K562 (cell line): ENCODE measurements at regions not wholly inside any gene's neighbourhood (a gene's known extent, or its start where the extent isn't known, plus 50 kb on each side); places are given as distances from the start of the nearest gene placed in this dataset.

Source experiments
- ATAC-seq: fragments of 200-7000 bp; cut with Tn5 transposase; 3 replicates; pipeline ENCODE4 v1.9.1; 2020; ENCODE audit warnings: moderate library complexity
- BruUV-seq: library from RNA; stranded (reverse); fragments of 400-500 nt; replicated peaks from 2 replicates; lab custom pipeline; 2021; lab: Mats Ljungman, UMichigan
- CTCF ChIA-PET: fragments of 300-600 bp; formaldehyde crosslinking; extraction: SDS; loops from one replicate; lab custom pipeline; 2021; ENCODE audit warnings: low intra/inter-chr PET ratio; lab: Yijun Ruan, JAX
- POLR2A ChIA-PET: fragments of 300-600, 350-650 bp; sonication (Branson Sonifier 250); formaldehyde crosslinking; extraction: SDS; loops from one replicate; lab custom pipeline; 2021; ENCODE audit warnings: antibody characterized with exemption, inconsistent platforms; lab: Yijun Ruan, JAX
- DNase-seq, 4 experiments: peaks; one replicate each; pipeline versions ENCODE4 v3.0.0 to v3.0.0-alpha.2; 2011 to 2018; ENCODE audit warnings: low spot score in 3 of 4, mixed read lengths in 3 of 4; ENCODE audit errors: extremely low read depth in 1 of 4
- FAIRE-seq: peaks from 2 replicates; lab custom pipeline; 2011; peaks lifted over from hg19 to GRCh38; lab: Jason Lieb, UNC
- H2AFZ ChIP-seq: 2 replicates; pipeline ENCODE4 v1.6.0; 2011; ENCODE audit warnings: low read depth, low read length, control low read depth, inconsistent platforms
- H3K27ac ChIP-seq: fragments of 200-600 bp; 3 replicates; pipeline ENCODE4 v1.8.0; 2011; ENCODE audit warnings: low read depth, mild to moderate bottlenecking, control low read depth, inconsistent platforms, low read length, moderate library complexity, mixed read lengths; ENCODE audit errors: extremely low read depth
- H3K27me3 ChIP-seq, 2 experiments: fragments of 300-600 bp in 1 of 2; 2 replicates in 1 of 2; 3 replicates in 1 of 2; pipeline versions ENCODE4 v1.6.0 to v1.8.0; 2011; ENCODE audit warnings: inconsistent platforms in 2 of 2, low read length in 2 of 2, mild to moderate bottlenecking in 1 of 2, mixed read lengths in 1 of 2, moderate library complexity in 1 of 2; ENCODE audit not compliant: control insufficient read depth in 2 of 2, insufficient read depth in 2 of 2
- H3K36me3 ChIP-seq: fragments of 300-600 bp; 3 replicates; pipeline ENCODE4 v1.8.0; 2011; ENCODE audit warnings: mild to moderate bottlenecking, low read length, inconsistent platforms; ENCODE audit not compliant: control insufficient read depth, insufficient read depth
- H3K4me1 ChIP-seq, 2 experiments: fragments of 200-600 bp in 1 of 2; replicated peaks in 1 of 2; 2 replicates in 1 of 2; 3 replicates in 1 of 2; pipeline versions ENCODE4 v1.5.1 to v1.8.0; 2011; ENCODE audit warnings: inconsistent platforms in 2 of 2, low read length in 2 of 2, mild to moderate bottlenecking in 1 of 2, mixed read lengths in 1 of 2, moderate library complexity in 1 of 2; ENCODE audit not compliant: control insufficient read depth in 2 of 2, insufficient read depth in 2 of 2
- H3K4me2 ChIP-seq: 2 replicates; pipeline ENCODE4 v1.6.1; 2011; ENCODE audit warnings: low read length, control low read depth, inconsistent platforms, mixed read lengths; ENCODE audit not compliant: insufficient read depth
- H3K4me3 ChIP-seq: fragments of 200-600 bp; sonication (generic), shearing (Covaris generic); 2 replicates; pipeline ENCODE4 v1.5.1; 2016; ENCODE audit warnings: control low read depth, inconsistent platforms
- H3K79me2 ChIP-seq: fragments of 200-600 bp; 3 replicates; pipeline ENCODE4 v1.8.0; 2011; ENCODE audit warnings: low read length, inconsistent platforms; ENCODE audit not compliant: control insufficient read depth, insufficient read depth
- H3K9ac ChIP-seq, 2 experiments: 2 replicates each; pipeline versions ENCODE4 v1.6.0 to v1.6.1; 2011; ENCODE audit warnings: low read depth in 2 of 2, low read length in 2 of 2, control low read depth in 1 of 2, inconsistent platforms in 1 of 2, mild to moderate bottlenecking in 1 of 2, mixed read lengths in 1 of 2; ENCODE audit not compliant: insufficient read depth in 1 of 2
- H3K9me1 ChIP-seq: one replicate; pipeline ENCODE4 v1.6.0; 2011; ENCODE audit warnings: inconsistent platforms, mild to moderate bottlenecking, low read length, moderate library complexity; ENCODE audit not compliant: control insufficient read depth, insufficient read depth
- H3K9me3 ChIP-seq: replicated peaks from 2 replicates; pipeline ENCODE4 v1.5.1; 2011; ENCODE audit warnings: low read depth, low read length, inconsistent platforms; ENCODE audit not compliant: control insufficient read depth, insufficient read depth
- H4K20me1 ChIP-seq: replicated peaks from 2 replicates; pipeline ENCODE4 v1.6.1; 2011; ENCODE audit warnings: low read length, inconsistent platforms, mixed read lengths; ENCODE audit not compliant: control insufficient read depth, insufficient read depth
- RBM34 ChIP-seq: fragments of 200-400 bp; formaldehyde crosslinking; IDR thresholded peaks from 2 replicates; pipeline ENCODE4 v1.6.1; 2018; ENCODE audit warnings: low read length, borderline replicate concordance; ENCODE audit not compliant: insufficient read depth
- VEZF1 ChIP-seq: fragments of 200-800 bp; sonication (Bioruptor generic); IDR thresholded peaks from 2 replicates; pipeline ENCODE4 v1.6.1; 2017; ENCODE audit warnings: missing genetic modification characterization, missing compliant biosample characterization
- WGBS: fragments of 100-300 bp; shearing (Covaris generic); methylation state at CpG from one replicate; pipeline ENCODE4 v1.1.6; 2016; ENCODE audit warnings: low coverage, mixed read lengths; ENCODE audit not compliant: insufficient coverage; ENCODE audit errors: missing lambda C conversion rate; 5-methylcytosine and 5-hydroxymethylcytosine counted together
- in situ Hi-C: fragments of 300-500 bp; cut with MboI; formaldehyde crosslinking; loops from 4 replicates; pipeline ENCODE4 v1.15.0; 2018; ENCODE audit warnings: inconsistent platforms, mixed read lengths
- intact Hi-C: fragments of 100-400 bp; cut with micrococcal nuclease; formaldehyde crosslinking; loops from 2 replicates; pipeline ENCODE4 v1.14.2; 2022

GRCh38 chr11:43578346-43579170 lies 102.0 kb upstream of the HSD17B12 start:
- intact Hi-C loops, result loop anchor here (5.0 to 10.0 kb wide), 3 partner anchors 224 to 274 kb away; partner anchors contain the start of gene API5
- Histone ChIP-seq H3K4me1 (peaks cover 0 to 26% of the 10 kb centered on the region in 2 experiments; a peak in 3 of 5 replicates), H3K9me3 (no peaks in the 10 kb centered on the region), H3K4me3 (peak overlapping the region; percentile 47; the same call in 1 of the 2 replicates), H3K36me3 (no peaks in the 10 kb centered on the region), H4K20me1 (peaks cover 3% of the 10 kb centered on the region; the same call in 1 of the 2 replicates), H3K4me2 (0 out of 2 replicates have a peak overlapping the region, but pooled peaks have one; percentile 62), H3K9ac (no peak overlapping the region), H2AFZ (no peak overlapping the region), H3K79me2 (no peaks in the 10 kb centered on the region), H3K27ac (no peak overlapping the region), H3K27me3 (peaks cover 32 to 81% of the 10 kb centered on the region in 2 experiments), H3K9me1 (no peaks in the 10 kb centered on the region)
- ChIA-PET POLR2A (interaction anchor here (0.8 kb wide), 1 partner anchor 226 kb away, joined by 4 read pairs; no protein-coding TSS in a partner anchor), CTCF (no interaction called here)
- no peak for FAIRE-seq
- no peak for ATAC-seq
- no peak for DNase-seq
- no TSS peak for BruUV-seq
- in situ Hi-C loops, result no loop called here
- WGBS, result 8% methylated on average over 30 of the region's 35 CpGs
- TF ChIP-seq VEZF1 (CRISPR knock-in tag) (0 out of 2 replicates have a peak, but pooled peaks have one; percentile 40), RBM34 (no peak)
